ENCODE measurements at regions not wholly inside any gene's neighbourhood (a gene's known extent, or its start where the extent isn't known, plus 50 kb on each side); places are given as distances from the start of the nearest gene placed in this dataset.

GRCh38 chr13:81139987-81140386 is 799.1 kb upstream of the SPRY2 start:
- H3K4me3 Mint-ChIP-seq, result no peak overlapping the region

DNA sequence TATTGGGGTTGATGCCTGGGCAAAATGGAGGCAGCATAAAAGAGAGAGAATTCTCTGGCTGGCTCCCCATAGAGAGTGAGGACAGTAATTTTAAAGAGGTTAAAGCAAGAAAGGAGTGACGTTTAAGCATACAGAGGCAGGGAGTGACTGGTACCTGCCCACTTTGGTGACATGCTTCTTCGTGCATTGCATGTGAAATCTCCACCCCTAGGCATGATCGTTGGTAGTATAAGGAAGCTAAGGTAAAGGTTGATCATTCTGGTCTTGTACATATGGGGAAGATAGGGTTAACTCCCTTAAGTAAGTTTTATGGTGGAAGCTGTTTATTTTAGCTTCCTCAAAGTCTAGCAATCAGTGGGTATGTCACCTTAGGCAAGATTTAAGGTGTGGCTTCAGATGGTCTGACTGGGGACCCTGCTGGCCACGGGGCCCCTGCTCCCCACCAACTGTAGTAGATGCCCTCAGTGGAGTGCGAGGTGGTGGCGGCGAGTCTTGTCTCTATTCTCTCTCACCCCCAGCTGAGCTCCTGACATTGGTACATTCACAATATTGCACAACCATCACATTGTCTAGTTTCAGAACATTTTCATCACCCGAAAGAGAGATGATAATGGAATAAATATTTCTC is 797.5 kb upstream of the SPRY2 start:
- H4K20me1 ChIP-seq (ENCODE audit: control insufficient read depth, insufficient read depth, low read length, poor library complexity, severe bottlenecking), result no peaks in the 10 kb centered on the region
- no peak overlapping the region for H3K9ac ChIP-seq (ENCODE audit: low read length)
- no peaks in the 10 kb centered on the region for H3K4me1 Mint-ChIP-seq
- DNase-seq, result no peak
- no peak overlapping the region for H3K4me3 ChIP-seq (ENCODE audit: control extremely low read depth in 1 of 5, extremely low read depth in 1 of 5, insufficient read depth in 1 of 5, low read depth in 2 of 5, low read length in 4 of 5)
- H3K27ac ChIP-seq (ENCODE audit: low read length in 2 of 2), result no peak overlapping the region
- no peak overlapping the region for H3K4me2 ChIP-seq (replicated peaks; ENCODE audit: low read depth, low read length, poor library complexity, severe bottlenecking)
- H3K9me3 ChIP-seq (ENCODE audit: control extremely low read depth in 1 of 3, control insufficient read depth in 2 of 3, insufficient read depth in 1 of 3, low read length in 2 of 3), result no peaks in the 10 kb centered on the region
- H3K4me1 ChIP-seq (ENCODE audit: control insufficient read depth in 2 of 2, insufficient read depth in 2 of 2, low read length in 2 of 2), result no peaks in the 10 kb centered on the region
- H3K36me3 ChIP-seq (replicated peaks in 1 of 2; ENCODE audit: control extremely low read depth in 1 of 2, control insufficient read depth in 1 of 2, extremely low read depth in 1 of 2, insufficient read depth in 2 of 2, low read length in 1 of 2), result no peaks in the 10 kb centered on the region
- H2AFZ ChIP-seq (ENCODE audit: insufficient read depth, low read depth, low read length, poor library complexity, severe bottlenecking), result no peak overlapping the region
- no peaks in the 10 kb centered on the region for H3K79me2 ChIP-seq (ENCODE audit: control insufficient read depth, insufficient read depth, low read length)
- POLR2A ChIA-PET, result no interaction called here
- no peak overlapping the region for H3K4me3 Mint-ChIP-seq
- 83% methylated on average over 5 of the region's 8 CpGs for WGBS (ENCODE audit: insufficient coverage)
- CTCF ChIA-PET, result no interaction called here
- no peak overlapping the region for H3K27ac Mint-ChIP-seq
- intact Hi-C loops (cut with micrococcal nuclease), result no loop called here
- H3K9me3 Mint-ChIP-seq (ENCODE audit: insufficient read depth), result no peaks in the 10 kb centered on the region
- TF ChIP-seq EZH2 (IDR thresholded peaks at IDR 0.05; ENCODE audit: borderline replicate concordance, insufficient read depth, low read depth, low read length, poor library complexity, severe bottlenecking) (no peak), CTCF (IDR thresholded peaks at IDR 0.05) (no peak)
- no peaks in the 10 kb centered on the region for H3K27me3 ChIP-seq (replicated peaks in 1 of 4; ENCODE audit: control extremely low read depth in 1 of 4, control insufficient read depth in 3 of 4, insufficient read depth in 4 of 4, low read length in 3 of 4)
- no peak for ATAC-seq (ENCODE audit: low read depth)
- no peaks in the 10 kb centered on the region for H3K27me3 Mint-ChIP-seq

More at GRCh38 chr13:81139987-81140386, 799.1 kb upstream of the SPRY2 start:
- Histone ChIP-seq H3K9ac (ENCODE audit: low read length) (no peak overlapping the region), H3K4me3 (ENCODE audit: control extremely low read depth in 1 of 5, extremely low read depth in 1 of 5, insufficient read depth in 1 of 5, low read depth in 2 of 5, low read length in 4 of 5) (no peak overlapping the region), H3K79me2 (ENCODE audit: control insufficient read depth, insufficient read depth, low read length) (no peaks in the 10 kb centered on the region), H3K9me3 (ENCODE audit: control extremely low read depth in 1 of 3, control insufficient read depth in 2 of 3, insufficient read depth in 1 of 3, low read length in 2 of 3) (no peaks in the 10 kb centered on the region), H3K27me3 (replicated peaks in 1 of 4; ENCODE audit: control extremely low read depth in 1 of 4, control insufficient read depth in 3 of 4, insufficient read depth in 4 of 4, low read length in 3 of 4) (no peaks in the 10 kb centered on the region), H3K27ac (ENCODE audit: low read length in 2 of 2) (no peak overlapping the region), H3K4me1 (ENCODE audit: control insufficient read depth in 2 of 2, insufficient read depth in 2 of 2, low read length in 2 of 2) (no peaks in the 10 kb centered on the region), H4K20me1 (ENCODE audit: control insufficient read depth, insufficient read depth, low read length, poor library complexity, severe bottlenecking) (no peaks in the 10 kb centered on the region), H3K4me2 (replicated peaks; ENCODE audit: low read depth, low read length, poor library complexity, severe bottlenecking) (no peak overlapping the region), H2AFZ (ENCODE audit: insufficient read depth, low read depth, low read length, poor library complexity, severe bottlenecking) (no peak overlapping the region), H3K36me3 (replicated peaks in 1 of 2; ENCODE audit: control extremely low read depth in 1 of 2, control insufficient read depth in 1 of 2, extremely low read depth in 1 of 2, insufficient read depth in 2 of 2, low read length in 1 of 2) (no peaks in the 10 kb centered on the region)
- CTCF ChIA-PET, result no interaction called here
- Mint-ChIP-seq H3K4me1 (no peaks in the 10 kb centered on the region), H3K27me3 (no peaks in the 10 kb centered on the region), H3K27ac (no peak overlapping the region), H3K9me3 (ENCODE audit: insufficient read depth) (no peaks in the 10 kb centered on the region)
- intact Hi-C loops (cut with micrococcal nuclease), result no loop called here
- TF ChIP-seq CTCF (IDR thresholded peaks at IDR 0.05), result no peak
- TF ChIP-seq EZH2 (IDR thresholded peaks at IDR 0.05; ENCODE audit: borderline replicate concordance, insufficient read depth, low read depth, low read length, poor library complexity, severe bottlenecking), result no peak
- POLR2A ChIA-PET, result no interaction called here
- no peak for DNase-seq
- no CpG with 5 or more reads among the region's 4 CpGs for WGBS (ENCODE audit: insufficient coverage)
- no peak for ATAC-seq (ENCODE audit: low read depth)
